H1 (cell line): ENCODE measurements at regions not wholly inside any gene's neighbourhood (a gene's known extent, or its start where the extent isn't known, plus 50 kb on each side); places are given as distances from the start of the nearest gene placed in this dataset.

ENCODE experiments used
- CTCF ChIA-PET: fragments of 300-600 bp; sonication (Branson Sonifier 250); formaldehyde crosslinking; loops from one replicate; lab custom pipeline; 2021; ENCODE audit not compliant: partially characterized antibody; lab: Charles Lee
- POLR2A ChIA-PET: fragments of 300-600 bp; sonication (Branson Sonifier 250); formaldehyde crosslinking; loops from one replicate; lab custom pipeline; 2021; ENCODE audit warnings: inconsistent platforms; ENCODE audit not compliant: partially characterized antibody; lab: Charles Lee
- DNase-seq, 2 experiments: peaks; one replicate each; pipeline versions ENCODE4 v3.0.0 to v3.0.0-alpha.2; 2010 to 2022; ENCODE audit warnings: low spot score in 2 of 2, low read depth in 1 of 2, mixed read lengths in 1 of 2
- FAIRE-seq: peaks from 2 replicates; lab custom pipeline; 2011; peaks lifted over from hg19 to GRCh38; lab: Jason Lieb, UNC
- H2AFZ ChIP-seq: 2 replicates; pipeline ENCODE4 v1.8.1; 2012; ENCODE audit warnings: low read length, inconsistent platforms
- H2AK5ac ChIP-seq: 2 replicates; pipeline ENCODE4 v1.6.1; 2013; ENCODE audit warnings: low read depth, low read length
- H2BK120ac ChIP-seq: replicated peaks from 2 replicates; pipeline ENCODE3; 2013; ENCODE audit warnings: low read depth, low read length, inconsistent platforms
- H2BK12ac ChIP-seq: 2 replicates; pipeline ENCODE4 v1.6.1; 2013; ENCODE audit warnings: low read depth, low read length
- H2BK15ac ChIP-seq: 2 replicates; pipeline ENCODE4 v1.6.1; 2013; ENCODE audit warnings: low read length
- H2BK20ac ChIP-seq: 2 replicates; pipeline ENCODE4 v1.6.1; 2013; ENCODE audit warnings: low read length
- H2BK5ac ChIP-seq: 2 replicates; pipeline ENCODE4 v1.6.1; 2013; ENCODE audit warnings: low read depth, low read length
- H3K14ac ChIP-seq: 2 replicates; pipeline ENCODE4 v1.6.1; 2013; ENCODE audit warnings: inconsistent platforms; ENCODE audit not compliant: insufficient read length
- H3K18ac ChIP-seq: 2 replicates; pipeline ENCODE4 v1.6.1; 2013; ENCODE audit warnings: low read length; ENCODE audit errors: extremely low read depth
- H3K23ac ChIP-seq: 2 replicates; pipeline ENCODE4 v1.6.1; 2013; ENCODE audit warnings: inconsistent platforms; ENCODE audit not compliant: insufficient read length
- H3K23me2 ChIP-seq: 2 replicates; pipeline ENCODE4 v1.6.1; 2013; ENCODE audit warnings: low read depth, low read length
- H3K27ac ChIP-seq: 2 replicates; pipeline ENCODE4 v1.6.1; 2011; ENCODE audit warnings: low read depth, low read length, inconsistent platforms
- H3K27me3 ChIP-seq, 4 experiments: replicated peaks in 1 of 4; 1 replicate in 1 of 4; 2 replicates in 3 of 4; pipeline versions ENCODE4 v1.6.1 to v1.8.1; 2011 to 2013; ENCODE audit warnings: low read length in 3 of 4, mild to moderate bottlenecking in 3 of 4, inconsistent platforms in 2 of 4, mixed read lengths in 2 of 4, moderate library complexity in 1 of 4; ENCODE audit not compliant: control insufficient read depth in 3 of 4, insufficient read depth in 3 of 4; ENCODE audit errors: extremely low read depth in 1 of 4
- H3K36me3 ChIP-seq, 4 experiments: 2 replicates each; pipeline versions ENCODE4 v1.6.1 to v1.8.1; 2011 to 2013; ENCODE audit warnings: mild to moderate bottlenecking in 4 of 4, low read length in 3 of 4, moderate library complexity in 2 of 4, control low read depth in 1 of 4, inconsistent platforms in 1 of 4; ENCODE audit not compliant: insufficient read depth in 4 of 4, control insufficient read depth in 2 of 4
- H3K4ac ChIP-seq: replicated peaks from 2 replicates; pipeline ENCODE3; 2013; ENCODE audit warnings: low read length, low read depth, mixed read lengths, inconsistent platforms; ENCODE audit not compliant: insufficient read length
- H3K4me1 ChIP-seq, 4 experiments: replicated peaks in 1 of 4; 1 replicate in 1 of 4; 2 replicates in 3 of 4; pipeline versions ENCODE4 v1.6.1 to v1.8.1; 2011 to 2013; ENCODE audit warnings: low read length in 3 of 4, inconsistent platforms in 2 of 4, mixed read lengths in 1 of 4; ENCODE audit not compliant: insufficient read depth in 4 of 4, control insufficient read depth in 3 of 4
- H3K4me2 ChIP-seq, 2 experiments: 2 replicates each; pipeline versions ENCODE4 v1.6.1 to v1.8.1; 2011 to 2013; ENCODE audit warnings: low read depth in 2 of 2, low read length in 2 of 2, control low read depth in 1 of 2, inconsistent platforms in 1 of 2, mild to moderate bottlenecking in 1 of 2; ENCODE audit not compliant: insufficient read depth in 1 of 2
- H3K4me3 ChIP-seq, 4 experiments: fragments of 200-600, 300-600 bp in 1 of 4; sonication (generic), shearing (Covaris generic), sonication (Bioruptor Twin) in 1 of 4; 2 replicates each; pipeline versions ENCODE4 v1.5.1 to v1.8.1; 2011 to 2016; ENCODE audit warnings: low read length in 4 of 4, low read depth in 3 of 4, control low read depth in 2 of 4, inconsistent platforms in 2 of 4, mild to moderate bottlenecking in 2 of 4, mixed read lengths in 1 of 4, moderate library complexity in 1 of 4; ENCODE audit not compliant: insufficient read depth in 2 of 4; ENCODE audit errors: extremely low read depth in 1 of 4
- H3K56ac ChIP-seq: replicated peaks from 2 replicates; pipeline ENCODE3; 2013; ENCODE audit warnings: low read depth, mild to moderate bottlenecking, mixed read lengths, low read length, inconsistent platforms; ENCODE audit not compliant: insufficient read length
- H3K79me1 ChIP-seq: 2 replicates; pipeline ENCODE4 v1.6.1; 2013; ENCODE audit warnings: low read depth, low read length, control low read depth
- H3K79me2 ChIP-seq, 2 experiments: 2 replicates each; pipeline versions ENCODE4 v1.6.1 to v1.8.1; 2012 to 2013; ENCODE audit warnings: low read length in 2 of 2, mild to moderate bottlenecking in 2 of 2, inconsistent platforms in 1 of 2; ENCODE audit not compliant: insufficient read depth in 2 of 2, control insufficient read depth in 1 of 2
- H3K9ac ChIP-seq, 4 experiments: replicated peaks in 1 of 4; 1 replicate in 1 of 4; 2 replicates in 3 of 4; pipeline versions ENCODE4 v1.6.1 to v1.8.1; 2011 to 2013; ENCODE audit warnings: low read depth in 3 of 4, low read length in 3 of 4, control low read depth in 2 of 4, mild to moderate bottlenecking in 2 of 4, moderate library complexity in 2 of 4, inconsistent platforms in 1 of 4; ENCODE audit errors: extremely low read depth in 1 of 4
- H3K9me3 ChIP-seq, 2 experiments: 2 replicates each; pipeline versions ENCODE4 v1.6.1 to v1.8.1; 2012 to 2013; ENCODE audit warnings: mild to moderate bottlenecking in 2 of 2, moderate library complexity in 2 of 2, control low read depth in 1 of 2, inconsistent platforms in 1 of 2, low read depth in 1 of 2, low read length in 1 of 2, mixed read lengths in 1 of 2; ENCODE audit not compliant: insufficient read depth in 2 of 2
- H4K20me1 ChIP-seq, 2 experiments: replicated peaks in 1 of 2; 2 replicates each; pipeline versions ENCODE3 to v1.8.1; 2011 to 2013; ENCODE audit warnings: inconsistent platforms in 2 of 2, low read length in 2 of 2, mild to moderate bottlenecking in 1 of 2; ENCODE audit not compliant: insufficient read depth in 2 of 2, control insufficient read depth in 1 of 2
- H4K5ac ChIP-seq: 2 replicates; pipeline ENCODE4 v1.6.1; 2013; ENCODE audit warnings: low read length, low read depth, mixed read lengths, inconsistent platforms; ENCODE audit not compliant: insufficient read length
- H4K8ac ChIP-seq: 2 replicates; pipeline ENCODE4 v1.8.0; 2013; ENCODE audit warnings: mild to moderate bottlenecking, moderate library complexity, low read length, inconsistent platforms; ENCODE audit not compliant: insufficient read depth; ENCODE audit errors: extremely low read depth
- H4K91ac ChIP-seq: replicated peaks from 2 replicates; pipeline ENCODE3; 2013; ENCODE audit warnings: low read length, mixed read lengths, inconsistent platforms; ENCODE audit not compliant: insufficient read length
- CBX8 ChIP-seq: fragments of 300-800, 300-1000 bp; sonication (generic); IDR thresholded peaks from 2 replicates; pipeline ENCODE4 v1.7.1; 2016; ENCODE audit warnings: low read depth, low read length, borderline replicate concordance
- CEBPB ChIP-seq: IDR thresholded peaks from 2 replicates; pipeline ENCODE4 v1.6.1; 2012; ENCODE audit warnings: low read depth, low read length
- CREB1 ChIP-seq: IDR thresholded peaks from 2 replicates; pipeline ENCODE4 v1.6.1; 2012; ENCODE audit warnings: inconsistent platforms
- EGR1 ChIP-seq: IDR thresholded peaks from 2 replicates; pipeline ENCODE4 v1.6.1; 2011; ENCODE audit warnings: low read depth, low read length, borderline replicate concordance
- EP300 ChIP-seq, 2 experiments: IDR thresholded peaks; 1 replicate in 1 of 2; 2 replicates in 1 of 2; pipeline ENCODE4 v1.6.1; 2011 to 2012; ENCODE audit warnings: low read depth in 2 of 2, low read length in 2 of 2, mild to moderate bottlenecking in 2 of 2, borderline replicate concordance in 1 of 2, inconsistent platforms in 1 of 2, moderate library complexity in 1 of 2
- GTF2F1 ChIP-seq: IDR thresholded peaks from 2 replicates; pipeline ENCODE4 v1.6.1; 2012; ENCODE audit warnings: low read depth, low read length, improper control_type of control experiment, borderline replicate concordance
- HDAC6 ChIP-seq: IDR thresholded peaks from one replicate; pipeline ENCODE4 v1.7.1; 2012; ENCODE audit warnings: low read depth, mild to moderate bottlenecking, inconsistent platforms, low read length, moderate library complexity
- KDM1A ChIP-seq: fragments of 200-600, 300-600 bp; sonication (generic); IDR thresholded peaks from 2 replicates; pipeline ENCODE4 v1.7.1; 2016; ENCODE audit warnings: mild to moderate bottlenecking, low read length, borderline replicate concordance
- KDM5A ChIP-seq: fragments of 200-600 bp; IDR thresholded peaks from 2 replicates; pipeline ENCODE4 v1.7.1; 2012; ENCODE audit warnings: mild to moderate bottlenecking, low read length, inconsistent platforms, mixed read lengths
- PHF8 ChIP-seq: fragments of 200-600 bp; sonication (generic); conservative IDR thresholded peaks from 2 replicates; pipeline ENCODE4 v1.7.1; 2012; ENCODE audit warnings: low read depth, mild to moderate bottlenecking, inconsistent platforms, low read length, moderate library complexity
- POLR2AphosphoS5 ChIP-seq: IDR thresholded peaks from 2 replicates; pipeline ENCODE4 v1.6.1; 2011; ENCODE audit warnings: low read depth, low read length
- RXRA ChIP-seq: IDR thresholded peaks from 2 replicates; pipeline ENCODE4 v1.6.1; 2011; ENCODE audit warnings: low read depth, mild to moderate bottlenecking, low read length, moderate library complexity; ENCODE audit not compliant: insufficient read depth
- SIRT6 ChIP-seq: IDR thresholded peaks from one replicate; pipeline ENCODE4 v1.7.1; 2012; ENCODE audit warnings: low read length, inconsistent platforms
- SP4 ChIP-seq: IDR thresholded peaks from 2 replicates; pipeline ENCODE4 v1.6.1; 2012; ENCODE audit warnings: low read length, inconsistent platforms
- SUZ12 ChIP-seq: fragments of 200-600 bp; sonication (generic); IDR thresholded peaks from 2 replicates; pipeline ENCODE4 v1.6.1; 2012; ENCODE audit warnings: mild to moderate bottlenecking, inconsistent platforms, low read length, moderate library complexity, mixed read lengths
- YY1 ChIP-seq: IDR thresholded peaks from 2 replicates; pipeline ENCODE4 v1.6.1; 2011; ENCODE audit warnings: low read depth, mild to moderate bottlenecking, low read length
- WGBS, 2 experiments: shearing (Covaris generic) in 1 of 2; methylation state at CpG; one replicate each; pipeline versions ENCODE4 v1.1.6 to v1.1.7; 2013 to 2015; ENCODE audit warnings: low lambda C conversion rate in 2 of 2, mixed read lengths in 2 of 2, inconsistent platforms in 1 of 2, low coverage in 1 of 2, missing lambda C conversion rate in 1 of 2; ENCODE audit not compliant: insufficient replicate concordance in 2 of 2, insufficient coverage in 1 of 2, insufficient read length in 1 of 2; ENCODE audit errors: extremely low coverage in 1 of 2, missing lambda C conversion rate in 1 of 2; 5-methylcytosine and 5-hydroxymethylcytosine counted together

GRCh38 chr6:167528239-167528638 is 203.4 kb downstream of the TTLL2 start:
- CTCF ChIA-PET = interaction anchor here (0.9 to 1.0 kb wide), 2 partner anchors 10 to 125 kb away, joined by 3 read pairs; no protein-coding TSS in a partner anchor
- H3K18ac ChIP-seq = no peak overlapping the region
- H3K23ac ChIP-seq = no peak overlapping the region
- H4K91ac ChIP-seq = no peak overlapping the region
- H3K14ac ChIP-seq = no peak overlapping the region
- no peak overlapping the region for H3K4ac ChIP-seq
- no peak overlapping the region for H2BK120ac ChIP-seq
- no peaks in the 10 kb centered on the region for H3K36me3 ChIP-seq
- H3K56ac ChIP-seq = no peak overlapping the region
- H3K4me1 ChIP-seq = peaks cover 0 to 4% (median 2%) of the 10 kb centered on the region in 4 experiments
- H2BK5ac ChIP-seq = no peak overlapping the region
- H3K23me2 ChIP-seq = no peaks in the 10 kb centered on the region
- H4K20me1 ChIP-seq = no peaks in the 10 kb centered on the region
- no peak overlapping the region for H2BK20ac ChIP-seq
- DNase-seq (no peak), FAIRE-seq (no peak)
- peaks cover 0 to 4% of the 10 kb centered on the region in 2 experiments; a peak in 1 of 4 replicates for H3K9me3 ChIP-seq
- H3K9ac ChIP-seq = no peak overlapping the region
- WGBS, 2 experiments = 91% methylated on average over 2 of the region's 2 CpGs; no CpG with 5 or more reads in 1 of the 2 experiments
- no peak overlapping the region for H3K4me3 ChIP-seq
- H2AFZ ChIP-seq = no peak overlapping the region
- H4K5ac ChIP-seq = no peak overlapping the region
- no peak overlapping the region for H4K8ac ChIP-seq
- H3K27me3 ChIP-seq = peaks cover 10 to 31% (median 27%) of the 10 kb centered on the region in 4 experiments
- no peak overlapping the region for H2BK12ac ChIP-seq
- no peak overlapping the region for H3K27ac ChIP-seq
- POLR2A ChIA-PET = no interaction called here
- no peak overlapping the region for H2BK15ac ChIP-seq
- no peak overlapping the region for H2AK5ac ChIP-seq
- H3K79me1 ChIP-seq = no peaks in the 10 kb centered on the region
- no peaks in the 10 kb centered on the region for H3K79me2 ChIP-seq
- H3K4me2 ChIP-seq = no peak overlapping the region
- TF ChIP-seq EGR1 (no peak), GTF2F1 (no peak), PHF8 (no peak), KDM5A (no peak), SIRT6 (no peak), EP300 (IDR thresholded peaks at IDR 0.05; ENCODE audit: borderline replicate concordance in 1 of 2, low read depth in 2 of 2, low read length in 2 of 2) (no peak), RXRA (no peak), YY1 (no peak), HDAC6 (no peak), CBX8 (no peak), POLR2AphosphoS5 (no peak), CREB1 (no peak), SP4 (no peak), SUZ12 (no peak), KDM1A (no peak), CEBPB (no peak)
